HEK293 (cell line): ENCODE measurements at regions not wholly inside any gene's neighbourhood (a gene's known extent, or its start where the extent isn't known, plus 50 kb on each side); places are given as distances from the start of the nearest gene placed in this dataset.

Experiments used
- GLIS1 ChIP-seq: fragments of 450-650 bp; formaldehyde crosslinking; IDR thresholded peaks from 2 replicates; pipeline ENCODE4 v1.5.1; 2016; ENCODE audit warnings: missing biosample characterization, missing genetic modification characterization
- HOXC10 ChIP-seq: sonication (generic); formaldehyde crosslinking; IDR thresholded peaks from 2 replicates; pipeline ENCODE4 v1.8.1; 2023; ENCODE audit warnings: mild to moderate bottlenecking, missing genetic modification reagents
- HOXD13 ChIP-seq: sonication (generic); formaldehyde crosslinking; IDR thresholded peaks from 2 replicates; pipeline ENCODE4 v1.8.0; 2022; ENCODE audit warnings: missing genetic modification reagents, borderline replicate concordance
- KLF1 ChIP-seq: fragments of 450-650 bp; formaldehyde crosslinking; IDR thresholded peaks from 2 replicates; pipeline ENCODE4 v1.5.1; 2016; ENCODE audit warnings: missing biosample characterization, missing genetic modification characterization
- PBX3 ChIP-seq: sonication (generic); formaldehyde crosslinking; IDR thresholded peaks from 2 replicates; pipeline ENCODE4 v1.8.1; 2022; ENCODE audit warnings: mild to moderate bottlenecking, moderate library complexity, missing genetic modification reagents
- PRDM6 ChIP-seq: fragments of 450-650 bp; formaldehyde crosslinking; IDR thresholded peaks from 2 replicates; pipeline ENCODE4 v1.5.1; 2017; ENCODE audit warnings: missing biosample characterization, missing genetic modification characterization
- SP2 ChIP-seq: fragments of 450-650 bp; formaldehyde crosslinking; IDR thresholded peaks from 2 replicates; pipeline ENCODE4 v1.5.1; 2016; ENCODE audit warnings: missing biosample characterization, missing genetic modification characterization
- TCF7L2 ChIP-seq: IDR thresholded peaks from 2 replicates; pipeline ENCODE4 v1.6.1; 2011; ENCODE audit warnings: low read depth, mild to moderate bottlenecking, inconsistent platforms, low read length, moderate library complexity, borderline replicate concordance
- ZBTB48 ChIP-seq: fragments of 450-650 bp; formaldehyde crosslinking; IDR thresholded peaks from 2 replicates; pipeline ENCODE4 v1.5.1; 2016; ENCODE audit warnings: missing biosample characterization, missing genetic modification characterization
- ZBTB49 ChIP-seq: fragments of 450-650 bp; formaldehyde crosslinking; IDR thresholded peaks from 2 replicates; pipeline ENCODE4 v1.5.1; 2016; ENCODE audit warnings: missing biosample characterization, missing genetic modification characterization, low read depth
- ZFP37 ChIP-seq: fragments of 450-650 bp; formaldehyde crosslinking; IDR thresholded peaks from 2 replicates; pipeline ENCODE4 v1.5.1; 2016; ENCODE audit warnings: missing biosample characterization, missing genetic modification characterization
- ZIC2 ChIP-seq: fragments of 450-650 bp; formaldehyde crosslinking; IDR thresholded peaks from 2 replicates; pipeline ENCODE4 v1.5.1; 2016; ENCODE audit warnings: missing biosample characterization, missing genetic modification characterization
- ZNF133 ChIP-seq: fragments of 450-650 bp; formaldehyde crosslinking; IDR thresholded peaks from 2 replicates; pipeline ENCODE4 v1.5.1; 2016; ENCODE audit warnings: missing biosample characterization, missing genetic modification characterization
- ZNF148 ChIP-seq: fragments of 450-650 bp; formaldehyde crosslinking; IDR thresholded peaks from 2 replicates; pipeline ENCODE4 v1.5.0; 2017; ENCODE audit warnings: missing biosample characterization, missing genetic modification characterization, borderline replicate concordance
- ZNF169 ChIP-seq: fragments of 450-650 bp; formaldehyde crosslinking; IDR thresholded peaks from 2 replicates; pipeline ENCODE4 v1.5.1; 2016; ENCODE audit warnings: missing biosample characterization, missing genetic modification characterization
- ZNF2 ChIP-seq: fragments of 450-650 bp; formaldehyde crosslinking; IDR thresholded peaks from 2 replicates; pipeline ENCODE4 v1.5.1; 2016; ENCODE audit warnings: missing biosample characterization, missing genetic modification characterization
- ZNF223 ChIP-seq: fragments of 450-650 bp; formaldehyde crosslinking; IDR thresholded peaks from 2 replicates; pipeline ENCODE4 v1.5.1; 2016; ENCODE audit warnings: missing biosample characterization, missing genetic modification characterization
- ZNF354C ChIP-seq: fragments of 450-650 bp; formaldehyde crosslinking; IDR thresholded peaks from 2 replicates; pipeline ENCODE4 v1.5.1; 2016; ENCODE audit warnings: missing biosample characterization, missing genetic modification characterization, low read depth, borderline replicate concordance
- ZNF37A ChIP-seq: fragments of 450-650 bp; IDR thresholded peaks from 2 replicates; pipeline ENCODE4 v1.5.1; 2018; ENCODE audit warnings: missing biosample characterization, missing genetic modification characterization
- ZNF558 ChIP-seq: fragments of 450-650 bp; formaldehyde crosslinking; IDR thresholded peaks from 2 replicates; pipeline ENCODE4 v1.5.1; 2016; ENCODE audit warnings: missing biosample characterization, missing genetic modification characterization
- ZNF560 ChIP-seq: fragments of 450-650 bp; formaldehyde crosslinking; IDR thresholded peaks from 2 replicates; pipeline ENCODE4 v1.5.1; 2017; ENCODE audit warnings: missing biosample characterization, missing genetic modification characterization, borderline replicate concordance
- ZNF585B ChIP-seq: fragments of 450-650 bp; formaldehyde crosslinking; IDR thresholded peaks from 2 replicates; pipeline ENCODE4 v1.5.1; 2016; ENCODE audit warnings: missing biosample characterization, missing genetic modification characterization
- ZNF610 ChIP-seq: fragments of 450-650 bp; formaldehyde crosslinking; IDR thresholded peaks from 2 replicates; pipeline ENCODE4 v1.5.1; 2016; ENCODE audit warnings: missing biosample characterization, missing genetic modification characterization, borderline replicate concordance
- ZNF645 ChIP-seq: fragments of 450-650 bp; formaldehyde crosslinking; IDR thresholded peaks from 2 replicates; pipeline ENCODE4; 2016; ENCODE audit warnings: missing biosample characterization, missing genetic modification characterization
- ZNF664 ChIP-seq: fragments of 450-650 bp; formaldehyde crosslinking; IDR thresholded peaks from 2 replicates; pipeline ENCODE4 v1.5.1; 2016; ENCODE audit warnings: missing biosample characterization, missing genetic modification characterization
- ZNF677 ChIP-seq: fragments of 450-650 bp; IDR thresholded peaks from 2 replicates; pipeline ENCODE4 v1.5.0; 2018; ENCODE audit warnings: missing biosample characterization, mild to moderate bottlenecking, missing genetic modification characterization, moderate library complexity
- ZNF704 ChIP-seq: fragments of 450-650 bp; formaldehyde crosslinking; IDR thresholded peaks from 2 replicates; pipeline ENCODE4 v1.5.1; 2016; ENCODE audit warnings: missing biosample characterization, missing genetic modification characterization
- ZNF707 ChIP-seq: fragments of 450-650 bp; formaldehyde crosslinking; IDR thresholded peaks from 2 replicates; pipeline ENCODE4 v1.5.1; 2016; ENCODE audit warnings: missing biosample characterization, missing genetic modification characterization
- ZNF843 ChIP-seq: fragments of 450-650 bp; formaldehyde crosslinking; IDR thresholded peaks from 2 replicates; pipeline ENCODE4 v1.5.1; 2016; ENCODE audit warnings: missing biosample characterization, missing genetic modification characterization
- ZSCAN16 ChIP-seq: fragments of 450-650 bp; formaldehyde crosslinking; IDR thresholded peaks from 2 replicates; pipeline ENCODE4 v1.5.1; 2016; ENCODE audit warnings: missing biosample characterization, missing genetic modification characterization
- ZSCAN4 ChIP-seq: fragments of 450-650 bp; formaldehyde crosslinking; IDR thresholded peaks from 2 replicates; pipeline ENCODE4 v1.5.1; 2017; ENCODE audit warnings: missing biosample characterization, missing genetic modification characterization
- ZXDB ChIP-seq: fragments of 450-650 bp; formaldehyde crosslinking; IDR thresholded peaks from 2 replicates; pipeline ENCODE4 v1.5.1; 2016; ENCODE audit warnings: missing biosample characterization, missing genetic modification characterization

GRCh38 chr11:15613251-15613650 lies 498.5 kb downstream of the INSC start (continued):
- no peak for TF ChIP-seq ZNF37A (tag by site-specific recombination)
- no peak for TF ChIP-seq ZNF610 (tag by site-specific recombination)
- TF ChIP-seq ZSCAN4 (tag by site-specific recombination): no peak
- TF ChIP-seq ZNF585B (tag by site-specific recombination): no peak
- TF ChIP-seq ZIC2 (tag by site-specific recombination): peak; percentile 41; the same call in 1 of the 2 replicates
- no peak for TF ChIP-seq ZNF558 (tag by site-specific recombination)
- peak; percentile 19; the same call in 1 of the 2 replicates for TF ChIP-seq TCF7L2
- TF ChIP-seq PBX3 (CRISPR knock-in tag): no peak
- no peak for TF ChIP-seq ZBTB48 (tag by site-specific recombination)
- no peak for TF ChIP-seq ZNF560
- TF ChIP-seq ZNF148 (tag by site-specific recombination): no peak
- no peak for TF ChIP-seq KLF1
- no peak for TF ChIP-seq ZNF645
- no peak for TF ChIP-seq ZNF169 (tag by site-specific recombination)
- TF ChIP-seq ZNF133 (tag by site-specific recombination): no peak
- TF ChIP-seq ZBTB49 (tag by site-specific recombination): no peak
- peak; percentile 87 for TF ChIP-seq ZNF843 (tag by site-specific recombination)
- TF ChIP-seq HOXD13: no peak
- no peak for TF ChIP-seq ZNF677 (tag by site-specific recombination)
- peak; percentile 53; the same call in 1 of the 2 replicates for TF ChIP-seq PRDM6 (tag by site-specific recombination)
- no peak for TF ChIP-seq ZNF704 (tag by site-specific recombination)
- peak; percentile 52 for TF ChIP-seq ZXDB (tag by site-specific recombination)
- TF ChIP-seq HOXC10 (CRISPR knock-in tag): no peak
- no peak for TF ChIP-seq ZNF707 (tag by site-specific recombination)
- no peak for TF ChIP-seq ZNF354C
- TF ChIP-seq ZNF664 (tag by site-specific recombination): no peak
- TF ChIP-seq GLIS1 (tag by site-specific recombination): peak; percentile 91
- TF ChIP-seq ZNF2 (tag by site-specific recombination): no peak
- TF ChIP-seq ZNF223 (tag by site-specific recombination): no peak
- no peak for TF ChIP-seq SP2 (tag by site-specific recombination)
- no peak for TF ChIP-seq ZSCAN16 (tag by site-specific recombination)
- TF ChIP-seq ZFP37 (tag by site-specific recombination): no peak
